Uterus (tissue), 3 donors: ENCODE measurements at regions not wholly inside any gene's neighbourhood (a gene's known extent, or its start where the extent isn't known, plus 50 kb on each side); places are given as distances from the start of the nearest gene placed in this dataset.

Experiments
- DNase-seq, 2 donors: peaks; one replicate each; pipeline ENCODE4 v3.0.0-alpha.2; 2019 to 2020
- H3K27ac ChIP-seq, 2 donors: fragments of 200-600 bp; sonication (generic); 1 replicate in 1 of 2; 2 replicates in 1 of 2; pipeline ENCODE4 v1.5.1; 2016 to 2018
- H3K27me3 ChIP-seq, 2 donors: fragments of 200-600 bp; sonication (generic); one replicate each; pipeline ENCODE4 v1.5.1; 2018 to 2019; ENCODE audit warnings: control low read depth in 1 of 2
- H3K36me3 ChIP-seq, 2 donors: fragments of 200-600 bp; sonication (generic); one replicate each; pipeline ENCODE4 v1.5.1; 2019; ENCODE audit warnings: control low read depth in 1 of 2
- H3K4me1 ChIP-seq, 2 donors: fragments of 200-600 bp; sonication (generic); one replicate each; pipeline ENCODE4 v1.5.1; 2018 to 2019; ENCODE audit warnings: control low read depth in 1 of 2
- H3K4me3 ChIP-seq, 2 donors: fragments of 200-600 bp; sonication (generic); 1 replicate in 1 of 2; 2 replicates in 1 of 2; pipeline ENCODE4 v1.5.1; 2018 to 2019; ENCODE audit warnings: mild to moderate bottlenecking in 1 of 2
- H3K9me3 ChIP-seq, 2 donors: fragments of 200-600 bp; sonication (generic); one replicate each; pipeline ENCODE4 v1.5.1; 2019; ENCODE audit warnings: control low read depth in 1 of 2
- POLR2A ChIP-seq, 2 donors: fragments of 450-650 bp; IDR thresholded peaks; one replicate each; pipeline ENCODE4 v1.6.1; 2016; ENCODE audit warnings: antibody characterized with exemption in 2 of 2, mild to moderate bottlenecking in 1 of 2, moderate library complexity in 1 of 2
- intact Hi-C: fragments of 100-400 bp; cut with DNase I; formaldehyde crosslinking; loops from one replicate; pipeline ENCODE4 v1.15.1; 2023; ENCODE audit warnings: low total_unique reads
- TF ChIP-seq, protein P1 (sequence below), 4 experiments: fragments of 200-600 bp in 2 of 4; fragments of 450-650 bp in 2 of 4; sonication (generic) in 2 of 4; IDR thresholded peaks; one replicate each; pipeline ENCODE4 v1.5.1; 2016 to 2019; ENCODE audit warnings: antibody characterized with exemption in 4 of 4, mild to moderate bottlenecking in 2 of 4, moderate library complexity in 1 of 4
- donor health status: DM: yes; HTN: yes; CAD: no.

GRCh38 chr2:183269956-183270355, 145.7 kb downstream of the NUP35 start:
- Histone ChIP-seq H3K27me3 (no peaks in the 10 kb centered on the region), H3K36me3 (no peaks in the 10 kb centered on the region), H3K9me3 (no peaks in the 10 kb centered on the region), H3K4me1 (no peaks in the 10 kb centered on the region), H3K27ac (no peak overlapping the region), H3K4me3 (no peak overlapping the region)
- no peak for DNase-seq
- no peak for TF ChIP-seq POLR2A (IDR thresholded peaks at IDR 0.05)
- TF ChIP-seq, protein P1, sequence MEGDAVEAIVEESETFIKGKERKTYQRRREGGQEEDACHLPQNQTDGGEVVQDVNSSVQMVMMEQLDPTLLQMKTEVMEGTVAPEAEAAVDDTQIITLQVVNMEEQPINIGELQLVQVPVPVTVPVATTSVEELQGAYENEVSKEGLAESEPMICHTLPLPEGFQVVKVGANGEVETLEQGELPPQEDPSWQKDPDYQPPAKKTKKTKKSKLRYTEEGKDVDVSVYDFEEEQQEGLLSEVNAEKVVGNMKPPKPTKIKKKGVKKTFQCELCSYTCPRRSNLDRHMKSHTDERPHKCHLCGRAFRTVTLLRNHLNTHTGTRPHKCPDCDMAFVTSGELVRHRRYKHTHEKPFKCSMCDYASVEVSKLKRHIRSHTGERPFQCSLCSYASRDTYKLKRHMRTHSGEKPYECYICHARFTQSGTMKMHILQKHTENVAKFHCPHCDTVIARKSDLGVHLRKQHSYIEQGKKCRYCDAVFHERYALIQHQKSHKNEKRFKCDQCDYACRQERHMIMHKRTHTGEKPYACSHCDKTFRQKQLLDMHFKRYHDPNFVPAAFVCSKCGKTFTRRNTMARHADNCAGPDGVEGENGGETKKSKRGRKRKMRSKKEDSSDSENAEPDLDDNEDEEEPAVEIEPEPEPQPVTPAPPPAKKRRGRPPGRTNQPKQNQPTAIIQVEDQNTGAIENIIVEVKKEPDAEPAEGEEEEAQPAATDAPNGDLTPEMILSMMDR (IDR thresholded peaks at IDR 0.05) = no peak
- intact Hi-C loops = no loop called here

DNA sequence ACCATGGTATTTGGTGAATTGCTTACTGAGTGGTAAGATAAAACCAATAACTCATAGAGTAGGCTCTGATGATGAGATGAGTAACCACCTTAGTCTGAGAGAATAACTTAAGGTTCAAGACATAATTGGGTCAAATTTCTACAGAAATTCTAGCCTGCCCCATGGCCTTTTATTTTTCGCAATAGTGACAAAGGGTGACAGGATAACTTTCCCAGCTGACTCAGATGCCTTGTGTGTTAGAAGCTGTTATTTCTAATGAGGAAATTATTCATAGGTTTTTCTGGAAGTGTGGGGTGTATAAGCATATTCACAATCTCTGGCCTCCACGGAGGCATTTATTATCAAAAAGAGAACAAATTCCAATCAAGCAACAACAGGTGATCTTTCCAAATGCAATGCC, 159.0 kb downstream of the NUP35 start:
- H3K9me3 ChIP-seq = no peaks in the 10 kb centered on the region
- TF ChIP-seq, protein P1 (IDR thresholded peaks at IDR 0.05) = no peak
- TF ChIP-seq POLR2A (IDR thresholded peaks at IDR 0.05) = no peak
- H3K27me3 ChIP-seq = no peaks in the 10 kb centered on the region
- no peak for DNase-seq
- H3K4me1 ChIP-seq = no peaks in the 10 kb centered on the region
- no peak overlapping the region for H3K27ac ChIP-seq
- intact Hi-C loops = no loop called here
- H3K4me3 ChIP-seq = no peak overlapping the region
- H3K36me3 ChIP-seq = no peaks in the 10 kb centered on the region

DNA sequence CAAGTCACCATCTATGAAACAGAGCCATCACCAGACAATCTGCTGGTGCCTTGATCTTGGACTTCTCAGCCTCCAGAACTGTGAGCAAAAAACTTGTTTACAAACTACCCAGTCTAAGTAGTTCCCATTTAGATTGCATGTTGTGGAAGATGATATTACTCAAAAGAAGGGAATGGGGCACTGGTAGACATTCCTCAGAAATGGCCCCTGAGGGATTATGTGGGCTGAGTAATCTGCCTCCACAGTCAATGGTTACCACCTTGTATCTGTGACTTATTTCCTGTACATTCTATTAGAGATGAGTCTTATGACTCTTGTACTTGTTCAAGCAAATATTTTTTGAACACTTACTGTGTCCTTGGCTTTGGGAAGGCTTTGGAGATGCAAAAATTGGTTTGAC, 160.4 kb downstream of the NUP35 start:
- intact Hi-C loops = no loop called here
- no peak for TF ChIP-seq POLR2A (IDR thresholded peaks at IDR 0.05)
- TF ChIP-seq, protein P1 (IDR thresholded peaks at IDR 0.05) = no peak
- Histone ChIP-seq H3K4me3 (no peak overlapping the region), H3K9me3 (no peaks in the 10 kb centered on the region), H3K27ac (no peak overlapping the region), H3K27me3 (no peaks in the 10 kb centered on the region), H3K36me3 (no peaks in the 10 kb centered on the region), H3K4me1 (no peaks in the 10 kb centered on the region)
- DNase-seq = no peak

- Histone ChIP-seq H3K4me3 (no peak overlapping the region), H3K4me1 (no peaks in the 10 kb centered on the region), H3K9me3 (no peaks in the 10 kb centered on the region), H3K27ac (no peak overlapping the region), H3K27me3 (no peaks in the 10 kb centered on the region), H3K36me3 (no peaks in the 10 kb centered on the region)
- TF ChIP-seq POLR2A (IDR thresholded peaks at IDR 0.05) = no peak
- TF ChIP-seq, protein P1 (IDR thresholded peaks at IDR 0.05) = no peak
- intact Hi-C loops = no loop called here
- no peak for DNase-seq
These were observed 167.2 kb downstream of the NUP35 start for GRCh38 chr2:183291436-183291835.

DNA sequence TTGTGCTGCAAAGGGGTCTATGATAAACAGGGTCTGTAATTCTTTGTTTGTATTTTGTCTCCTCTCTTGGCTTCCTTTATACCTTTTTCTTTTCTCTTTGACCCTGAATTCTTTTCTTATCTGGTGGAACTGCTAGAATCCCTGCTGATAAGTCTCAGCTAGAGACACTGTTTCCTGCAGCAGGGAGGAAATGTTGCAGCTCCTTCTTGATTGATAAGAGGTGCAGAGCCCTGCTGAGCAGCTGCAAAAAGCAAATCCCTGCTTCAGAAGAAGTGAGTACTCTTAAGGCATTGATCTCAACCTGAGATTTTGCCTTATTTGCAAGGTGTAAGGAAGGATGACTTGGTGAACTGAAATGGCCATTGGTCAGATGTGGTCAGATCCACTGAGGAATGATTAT, 167.8 kb downstream of the NUP35 start:
- Histone ChIP-seq H3K4me1 (no peaks in the 10 kb centered on the region), H3K27me3 (no peaks in the 10 kb centered on the region), H3K9me3 (no peaks in the 10 kb centered on the region), H3K4me3 (no peak overlapping the region), H3K27ac (no peak overlapping the region), H3K36me3 (no peaks in the 10 kb centered on the region)
- intact Hi-C loops = no loop called here
- no peak for DNase-seq
- no peak for TF ChIP-seq POLR2A (IDR thresholded peaks at IDR 0.05)
- TF ChIP-seq, protein P1 (IDR thresholded peaks at IDR 0.05) = no peak
